ENCODE measurements at regions not wholly inside any gene's neighbourhood (a gene's known extent, or its start where the extent isn't known, plus 50 kb on each side); places are given as distances from the start of the nearest gene placed in this dataset.

- Histone ChIP-seq H3K27ac (no peak overlapping the region), H3K4me1 (ENCODE audit: low read depth) (no peaks in the 10 kb centered on the region), H3K36me3 (no peaks in the 10 kb centered on the region), H3K27me3 (no peaks in the 10 kb centered on the region), H3K4me3 (no peak overlapping the region), H3K9me3 (ENCODE audit: low read depth) (no peaks in the 10 kb centered on the region)
- TF ChIP-seq CTCF (IDR thresholded peaks at IDR 0.05; ENCODE audit: low read depth, low read length): no peak
- DNase-seq (ENCODE audit: low read depth in 1 of 2, low spot score in 1 of 2): peak in 1 of 2 donors; percentile 20
Observed at GRCh38 chr2:220670511-220670910, 901.6 kb downstream of the EPHA4 start.

GRCh38 chr2:220673151-220673874 lies 898.8 kb downstream of the EPHA4 start:
- no peak for DNase-seq (ENCODE audit: low read depth in 1 of 2, low spot score in 1 of 2)
- peaks cover 20% of the 10 kb centered on the region for H3K4me1 ChIP-seq (ENCODE audit: low read depth)
- no peak overlapping the region for H3K27ac ChIP-seq
- no peaks in the 10 kb centered on the region for H3K27me3 ChIP-seq
- no peak overlapping the region for H3K4me3 ChIP-seq
- no peaks in the 10 kb centered on the region for H3K36me3 ChIP-seq
- H3K9me3 ChIP-seq (ENCODE audit: low read depth): no peaks in the 10 kb centered on the region
- no peak for TF ChIP-seq CTCF (IDR thresholded peaks at IDR 0.05; ENCODE audit: low read depth, low read length)

- Histone ChIP-seq H3K4me3 (no peak overlapping the region), H3K27ac (no peak overlapping the region), H3K36me3 (no peaks in the 10 kb centered on the region), H3K27me3 (no peaks in the 10 kb centered on the region), H3K9me3 (ENCODE audit: low read depth) (no peaks in the 10 kb centered on the region), H3K4me1 (ENCODE audit: low read depth) (peaks cover 27% of the 10 kb centered on the region)
- TF ChIP-seq CTCF (IDR thresholded peaks at IDR 0.05; ENCODE audit: low read depth, low read length): no peak
- no peak for DNase-seq (ENCODE audit: low read depth in 1 of 2, low spot score in 1 of 2)
Observed at GRCh38 chr2:220674033-220674432, 898.1 kb downstream of the EPHA4 start.

GRCh38 chr2:220676695-220677094 lies 895.4 kb downstream of the EPHA4 start:
- Histone ChIP-seq H3K9me3 (ENCODE audit: low read depth) (no peaks in the 10 kb centered on the region), H3K4me3 (no peak overlapping the region)
- DNase-seq (ENCODE audit: low read depth in 1 of 2, low spot score in 1 of 2): peak in 1 of 2 donors; percentile 56

GRCh38 chr2:220678943-220679342 lies 893.2 kb downstream of the EPHA4 start:
- Histone ChIP-seq H3K4me3 (no peak overlapping the region), H3K36me3 (no peaks in the 10 kb centered on the region), H3K9me3 (ENCODE audit: low read depth) (no peaks in the 10 kb centered on the region), H3K27me3 (no peaks in the 10 kb centered on the region), H3K4me1 (ENCODE audit: low read depth) (peaks cover 35% of the 10 kb centered on the region), H3K27ac (no peak overlapping the region)
- TF ChIP-seq CTCF (IDR thresholded peaks at IDR 0.05; ENCODE audit: low read depth, low read length): no peak
- DNase-seq (ENCODE audit: low read depth in 1 of 2, low spot score in 1 of 2): no peak

More at GRCh38 chr2:220676695-220677094, 895.4 kb downstream of the EPHA4 start:
- no peak for TF ChIP-seq CTCF (IDR thresholded peaks at IDR 0.05; ENCODE audit: low read depth, low read length)
- Histone ChIP-seq H3K4me1 (ENCODE audit: low read depth) (peaks cover 35% of the 10 kb centered on the region), H3K27ac (peak overlapping the region; percentile 16), H3K36me3 (no peaks in the 10 kb centered on the region), H3K27me3 (no peaks in the 10 kb centered on the region)

All from cardiac muscle cell (in vitro differentiated cells and primary cell).